ENCODE measurements at regions not wholly inside any gene's neighbourhood (a gene's known extent, or its start where the extent isn't known, plus 50 kb on each side); places are given as distances from the start of the nearest gene placed in this dataset.

DNA sequence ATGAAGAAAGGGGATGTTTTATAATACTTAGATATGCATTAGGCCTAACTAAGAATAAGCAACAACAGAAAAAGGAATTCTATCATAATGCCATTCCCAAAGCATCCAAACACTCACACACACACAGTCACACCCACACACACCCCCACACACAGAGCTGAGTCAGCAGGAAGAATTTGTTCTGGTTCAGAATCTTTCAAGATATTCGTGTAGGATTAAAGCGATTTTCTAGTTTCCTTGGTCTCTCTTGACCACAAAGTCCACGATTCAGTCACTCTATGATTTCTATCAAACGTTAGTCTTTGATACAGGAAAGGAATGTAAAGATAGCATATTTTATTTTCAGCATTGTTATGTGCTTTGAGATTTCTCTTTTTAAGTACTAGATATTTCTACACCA, 382.6 kb upstream of the DCN start:
- DNase-seq, result no peak

DNA sequence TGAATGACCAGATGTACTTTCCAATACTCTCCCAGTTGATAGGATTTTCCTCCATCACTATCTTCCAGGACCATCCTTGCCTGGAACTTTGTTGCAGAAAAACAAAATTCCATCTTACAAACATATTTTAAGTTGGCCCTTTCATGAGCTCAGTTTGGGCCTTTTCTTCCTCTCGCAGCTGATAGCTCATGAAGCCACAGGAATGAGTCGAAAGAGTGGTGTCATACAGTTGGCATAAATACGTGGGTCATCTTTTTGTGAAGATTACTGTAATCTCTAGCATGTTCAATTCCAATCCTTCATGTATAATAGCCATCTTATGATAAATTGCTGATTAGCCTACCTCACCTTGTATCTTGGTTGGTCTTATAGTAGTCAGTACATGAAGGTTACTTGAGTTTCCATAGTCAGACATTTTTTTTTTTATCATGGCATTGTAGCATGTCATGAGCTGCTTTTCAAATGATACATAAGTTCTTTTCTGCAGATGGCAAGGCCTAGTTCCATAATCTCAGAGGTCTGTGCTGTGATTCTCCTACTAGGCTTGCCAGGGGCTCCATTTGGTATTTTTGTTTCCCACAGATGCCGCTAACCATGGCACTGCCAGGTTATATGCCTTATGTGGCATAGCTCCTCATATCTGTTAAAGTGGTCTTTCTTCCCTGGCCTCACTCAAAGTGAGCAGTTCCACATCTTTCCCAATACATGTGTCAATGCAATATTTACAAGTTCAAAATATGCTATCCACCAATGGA, 380.6 kb upstream of the DCN start:
- DNase-seq, result no peak

DNA sequence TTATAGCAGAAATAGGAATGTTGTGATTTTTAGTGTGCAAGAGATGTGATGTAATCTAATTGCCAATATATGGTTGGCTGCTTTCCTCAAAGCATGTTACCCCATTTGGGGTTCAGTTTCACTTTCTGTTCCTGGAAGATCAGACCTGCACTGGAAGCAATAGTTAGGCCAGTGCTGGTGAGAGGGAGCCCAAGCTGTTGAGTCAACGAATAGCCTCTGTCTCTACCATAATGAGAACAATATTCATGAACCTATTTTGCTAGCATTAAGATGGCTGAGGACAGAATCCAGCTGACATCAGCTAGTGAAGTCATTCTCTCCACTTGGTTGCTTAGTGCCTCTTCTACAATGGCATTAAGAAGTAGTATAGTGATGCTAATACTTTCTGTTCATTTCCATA, 379.9 kb upstream of the DCN start:
- no peak for DNase-seq

DNA sequence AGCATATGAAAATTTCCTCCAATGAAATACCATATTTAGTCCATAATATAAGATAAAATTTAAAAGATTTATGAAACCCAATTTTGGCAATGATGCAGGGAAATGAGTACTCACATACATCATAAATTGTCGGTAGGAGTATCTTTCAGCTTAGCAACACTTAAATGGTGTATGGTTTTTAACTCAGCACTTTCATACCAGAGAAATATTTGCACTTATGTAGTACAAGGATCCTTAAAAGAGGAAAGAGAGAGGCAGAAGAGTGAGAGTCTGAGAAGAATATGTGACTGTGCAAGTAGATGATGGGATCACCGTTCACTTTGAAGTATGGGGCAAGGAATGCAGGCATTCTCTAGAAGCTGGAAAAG, 379.3 kb upstream of the DCN start:
- DNase-seq, result no peak

DNA sequence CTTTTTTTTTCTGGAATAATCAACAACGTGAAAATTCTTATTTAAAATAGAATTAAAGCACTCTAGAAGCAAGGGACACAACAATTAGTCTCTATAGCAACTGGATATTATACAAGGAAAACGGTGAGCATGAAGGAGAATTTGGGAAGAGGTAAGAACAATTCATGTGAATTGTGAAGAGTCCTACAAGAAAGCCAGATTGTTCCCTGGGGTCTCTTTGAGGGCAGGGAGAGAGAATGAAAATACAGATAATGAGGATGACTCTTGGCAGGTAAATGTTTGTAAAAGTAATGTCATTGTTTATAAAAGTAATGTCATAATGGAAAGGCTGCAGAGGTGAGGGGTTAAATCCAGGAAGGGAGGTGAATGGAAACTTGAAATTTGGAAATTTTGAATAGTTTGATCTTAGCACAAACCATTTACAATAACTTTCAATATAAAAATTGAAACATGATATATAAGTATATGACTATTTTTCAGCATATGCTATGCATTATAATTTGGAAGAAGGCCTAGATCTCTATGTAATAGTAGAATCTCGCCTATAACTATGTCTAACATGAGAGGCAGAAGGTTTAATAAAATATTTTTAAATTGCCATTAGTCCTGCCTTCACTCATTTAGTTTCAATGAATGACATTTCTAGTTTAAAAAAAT, 378.8 kb upstream of the DCN start:
- no peak for DNase-seq

DNA sequence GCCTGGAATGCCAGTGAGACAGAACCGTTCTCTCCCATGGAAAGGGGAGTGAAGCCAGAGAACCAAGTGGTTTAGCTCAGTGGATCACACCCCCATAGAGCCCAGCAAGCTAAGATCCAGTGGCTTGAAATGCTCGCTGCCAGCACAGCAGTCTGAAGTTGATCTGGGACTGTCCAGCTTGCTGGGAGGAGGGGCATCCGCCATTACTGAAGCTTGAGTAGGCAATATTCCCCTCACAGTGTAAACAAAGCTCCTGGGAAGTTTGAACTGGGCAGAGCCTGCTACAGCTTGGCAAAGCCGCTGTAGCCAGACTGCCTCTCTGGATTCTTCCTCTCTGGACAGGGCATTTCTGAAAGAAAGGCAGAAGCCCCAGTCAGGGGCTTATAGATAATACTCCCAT, 374.3 kb upstream of the DCN start:
- DNase-seq, result no peak

DNA sequence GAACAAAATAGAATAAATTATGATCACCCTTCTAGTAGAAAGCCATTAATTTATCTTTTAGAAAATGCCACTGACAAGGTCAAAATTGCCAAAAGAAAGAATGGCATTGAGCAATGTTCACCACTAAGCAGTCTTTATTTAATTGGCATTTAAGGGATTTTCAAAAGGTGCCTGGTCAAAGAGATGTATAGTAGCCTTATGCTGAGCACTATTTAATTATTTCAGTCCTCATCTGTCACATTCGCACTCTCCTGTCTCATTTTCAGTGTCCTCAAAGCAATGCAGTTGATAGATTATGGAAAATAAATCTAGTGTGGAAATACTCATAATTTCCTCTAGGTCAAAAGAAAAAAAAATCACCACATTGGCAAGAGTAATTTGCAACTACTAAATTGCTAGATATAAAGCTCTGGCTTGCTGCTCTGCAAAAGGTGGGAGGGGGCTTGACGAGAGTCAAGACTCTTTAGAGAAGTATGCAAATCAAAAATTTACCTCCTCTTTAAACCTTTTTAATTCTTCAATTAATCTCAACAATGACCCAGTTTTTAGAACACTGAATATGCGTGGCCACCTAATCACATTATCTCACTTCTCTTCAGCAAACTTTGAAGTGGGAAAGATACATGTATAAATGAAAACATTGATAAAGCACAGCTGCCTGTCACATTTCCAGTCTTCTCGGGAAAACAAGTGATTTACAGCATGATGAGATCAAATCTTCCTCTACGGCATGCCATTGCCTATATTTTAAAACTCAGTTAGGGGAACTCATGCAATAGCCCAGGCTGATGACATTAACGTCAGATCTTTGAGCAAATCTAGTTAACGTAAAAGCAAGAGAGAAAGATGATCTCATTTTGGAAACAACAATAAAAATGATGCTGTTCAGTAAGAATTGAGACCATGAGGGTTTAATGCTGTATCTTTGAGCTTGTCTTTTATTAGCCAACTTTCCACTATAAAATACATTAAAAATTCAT, 373.1 kb upstream of the DCN start:
- DNase-seq, result no peak

DNA sequence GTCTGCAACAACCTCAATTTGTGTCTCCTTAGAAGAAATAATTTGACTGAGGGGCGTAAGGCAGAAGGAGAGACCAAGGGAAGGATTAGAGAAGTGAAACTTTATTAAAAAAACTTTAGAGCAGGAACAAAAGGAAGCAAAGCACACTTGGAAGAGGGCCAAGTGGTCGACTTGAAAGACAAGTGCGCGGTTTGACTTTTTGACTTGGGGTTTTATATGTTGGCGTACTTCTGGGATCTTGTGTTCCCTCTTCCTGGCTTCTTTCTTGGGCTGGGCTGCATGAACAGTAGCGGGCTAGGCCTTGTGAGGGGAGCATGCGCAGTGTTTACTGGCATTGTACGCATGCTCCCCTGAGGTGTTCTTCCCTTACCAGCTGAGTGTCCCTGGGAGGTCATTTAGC, 369.3 kb upstream of the DCN start:
- no peak for DNase-seq

DNA sequence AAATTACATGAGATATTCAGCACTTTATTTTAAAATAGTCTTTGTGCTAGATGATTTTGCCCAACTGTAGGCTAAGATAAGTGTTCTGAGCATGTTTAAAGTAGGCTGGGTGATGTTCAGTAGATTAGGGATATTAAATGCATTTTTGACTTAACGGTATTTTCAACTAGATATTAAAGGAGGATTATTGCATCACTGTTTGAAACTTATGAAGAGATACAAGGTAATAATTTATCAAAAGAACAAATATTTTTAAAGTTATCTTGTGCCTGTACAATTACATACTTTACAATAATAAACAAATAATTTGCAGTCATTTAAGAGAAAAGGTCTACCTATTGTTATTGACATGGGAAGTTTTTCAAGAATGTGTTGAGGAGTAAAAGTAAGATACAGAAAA, 368.6 kb upstream of the DCN start:
- DNase-seq, result no peak

DNA sequence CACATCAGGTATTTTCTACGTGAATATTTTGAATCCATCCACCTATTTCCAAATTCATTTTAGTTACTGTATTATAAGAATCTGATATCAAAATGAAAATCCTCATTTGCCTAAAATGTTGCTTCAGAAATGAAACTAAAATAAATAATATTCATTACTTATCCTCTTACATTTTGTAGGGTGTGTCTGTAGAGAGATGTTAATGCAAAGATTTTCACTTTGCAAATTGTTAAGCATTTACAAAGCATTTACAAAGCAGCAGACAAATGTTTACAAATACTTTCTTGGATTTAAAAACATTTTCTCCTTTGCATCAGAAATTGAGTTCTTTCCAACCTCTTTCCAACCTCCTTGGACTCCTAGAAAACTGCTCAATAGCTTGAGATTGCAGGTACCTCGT, 360.0 kb upstream of the DCN start:
- DNase-seq, result no peak

DNA sequence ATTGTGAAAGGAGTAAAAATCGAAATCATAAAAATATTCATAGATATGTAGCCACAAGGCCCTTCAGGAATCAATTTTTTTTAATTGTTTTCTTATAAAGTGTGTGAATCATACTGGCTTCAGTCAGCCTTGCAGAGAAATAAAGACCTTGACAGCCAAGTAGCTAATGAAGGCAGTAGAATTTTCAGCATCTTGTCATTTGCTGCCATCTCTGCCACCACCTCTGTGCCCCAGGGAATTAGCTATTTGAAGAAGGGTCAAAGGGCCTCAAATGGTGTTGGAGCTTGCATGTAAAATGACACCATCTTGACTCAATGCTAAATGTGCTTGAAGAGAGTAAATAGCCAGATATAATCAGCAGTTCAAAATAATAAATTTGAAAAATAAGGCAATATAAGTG, 359.4 kb upstream of the DCN start:
- DNase-seq, result no peak

DNA sequence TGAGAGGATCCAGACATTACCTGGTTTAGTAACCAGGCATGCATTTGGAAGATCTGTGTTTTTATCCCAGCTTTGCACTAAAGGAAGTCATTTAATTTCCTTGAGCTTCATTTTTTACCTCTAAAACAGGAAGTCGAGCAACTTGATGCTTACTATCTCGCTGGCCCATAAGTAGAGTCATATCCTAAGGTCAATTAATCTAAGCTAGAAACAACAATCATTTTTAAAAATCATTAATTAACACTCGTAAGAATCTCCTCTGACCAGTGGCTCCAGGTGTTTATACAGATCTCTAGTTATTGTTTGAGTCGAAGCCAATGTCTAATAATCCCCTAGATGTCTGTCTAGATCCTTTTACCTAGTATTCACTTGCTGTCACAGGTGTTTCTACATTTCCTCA, 355.8 kb upstream of the DCN start:
- no peak for DNase-seq

DNA sequence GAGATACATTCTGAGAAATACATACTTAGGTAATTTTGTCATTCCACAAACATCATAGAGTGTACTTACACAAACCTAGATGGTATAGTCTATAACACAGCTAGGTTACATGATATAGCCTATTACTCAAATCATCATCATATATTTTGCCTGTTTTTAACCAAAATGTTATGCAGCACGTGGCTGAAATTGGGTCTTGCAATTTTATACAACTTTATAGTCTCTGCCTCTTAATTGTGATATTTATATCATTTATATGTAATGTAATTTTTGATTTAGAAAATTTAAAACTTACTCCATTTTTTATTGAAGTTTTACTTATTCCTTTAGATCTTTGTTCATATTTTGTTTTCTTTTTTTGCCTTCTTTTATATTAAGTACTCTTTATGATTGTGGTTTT, 350.7 kb upstream of the DCN start:
- DNase-seq, result no peak

DNA sequence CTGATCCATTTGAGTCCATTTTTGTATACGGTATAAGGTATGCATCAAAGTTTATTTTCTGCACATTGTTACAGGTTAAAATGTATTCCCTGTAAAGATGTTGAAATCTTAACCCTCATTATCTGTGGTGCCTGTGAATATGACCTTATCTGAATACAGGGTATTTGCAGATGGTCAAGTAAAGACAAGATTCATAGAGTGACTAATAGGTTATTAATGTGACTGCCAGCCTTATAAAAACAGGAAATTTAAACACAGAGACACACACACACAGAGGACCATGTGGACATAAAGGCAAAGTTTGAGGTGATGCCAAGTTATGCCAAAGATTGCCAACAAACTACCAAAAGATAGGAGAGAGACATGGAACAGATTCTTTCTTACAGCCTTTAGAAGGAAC, 347.2 kb upstream of the DCN start:
- no peak for DNase-seq

DNA sequence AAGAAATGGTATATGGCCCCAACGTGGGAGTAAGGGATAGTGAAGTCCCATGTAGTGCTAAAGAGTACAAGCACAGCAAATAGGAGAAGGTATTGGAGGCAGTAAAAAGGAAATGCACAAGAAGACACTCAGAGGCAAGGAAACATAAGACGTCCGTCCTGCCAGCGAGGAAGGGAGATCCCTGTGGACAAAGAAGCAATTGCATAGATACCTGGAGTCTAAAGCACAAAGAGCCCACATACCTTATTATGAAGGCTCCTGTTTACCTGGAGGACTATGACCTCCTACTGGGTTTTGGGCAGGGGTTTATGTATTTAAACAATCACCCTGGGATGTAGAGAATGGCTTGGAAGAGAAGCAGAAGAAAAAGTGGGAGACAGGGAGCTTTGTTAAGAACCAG, 341.2 kb upstream of the DCN start:
- no peak for DNase-seq

DNA sequence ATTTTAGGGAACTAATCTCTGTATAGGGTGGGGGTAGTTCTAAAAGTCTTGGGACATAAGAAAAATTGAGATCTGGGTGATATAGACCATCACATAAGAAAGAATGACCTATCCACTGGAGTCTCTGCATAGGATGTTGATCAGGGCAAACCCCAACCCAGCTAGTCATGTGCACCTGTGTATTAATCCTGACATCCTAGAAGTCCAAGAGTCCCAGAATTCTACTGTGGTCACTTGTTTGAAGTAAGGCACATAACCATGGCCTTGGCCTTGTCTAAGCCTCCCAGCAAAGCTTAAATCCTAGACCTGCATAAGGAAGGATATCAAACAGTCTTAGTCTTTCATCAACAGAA, 334.1 kb upstream of the DCN start:
- DNase-seq, result no peak

DNA sequence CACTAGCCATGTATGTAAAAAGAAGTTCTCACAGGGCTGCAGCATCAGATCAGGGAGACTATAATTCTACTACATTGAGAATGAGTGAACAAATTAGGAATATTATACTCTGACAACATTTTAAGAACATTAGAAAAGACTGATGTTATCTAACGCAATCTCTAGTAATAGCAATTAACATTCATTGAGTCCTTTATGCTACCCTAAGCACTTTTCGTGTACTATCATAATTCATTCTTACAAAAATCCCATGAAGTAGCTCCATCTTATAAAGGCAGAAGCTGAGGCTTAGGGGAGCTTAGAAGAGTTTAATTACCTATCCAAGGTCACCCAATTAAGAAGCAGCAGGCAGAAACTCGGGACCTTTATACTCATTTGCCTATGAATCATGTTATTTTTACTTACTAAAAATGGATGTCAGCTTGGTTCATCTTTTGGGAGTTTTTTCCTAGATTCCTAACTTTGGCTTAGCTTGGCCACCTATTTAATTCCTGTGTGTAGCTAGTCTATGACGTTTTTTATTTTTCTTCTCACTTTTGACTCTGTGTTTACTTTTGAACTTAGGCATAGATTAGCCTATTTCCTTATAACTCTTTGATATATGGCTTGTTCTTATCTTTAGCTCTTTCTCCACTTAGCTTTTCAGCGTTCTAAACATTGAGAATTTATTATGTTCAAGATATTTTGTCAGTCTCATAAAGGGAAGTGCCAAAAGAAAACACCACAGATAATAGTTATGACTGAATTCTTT, 333.5 kb upstream of the DCN start:
- DNase-seq, result no peak

DNA sequence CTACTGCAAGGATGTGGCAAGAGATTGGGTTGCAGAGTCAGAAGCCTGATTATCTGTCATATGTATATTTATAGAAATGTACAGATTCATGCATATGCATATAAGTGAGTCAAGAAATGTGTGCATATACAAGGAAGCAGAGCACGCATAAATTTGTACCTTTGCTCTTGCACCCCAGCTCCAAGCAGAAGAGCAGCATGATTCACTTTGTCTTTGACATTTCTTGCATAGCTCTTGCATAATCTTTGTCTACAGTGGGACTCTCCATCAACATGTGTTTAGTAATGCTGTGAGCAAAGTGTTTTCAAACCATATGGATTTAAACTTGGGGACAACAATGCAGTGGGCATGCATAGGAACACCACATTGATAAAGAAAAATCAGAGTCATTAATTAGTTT, 330.7 kb upstream of the DCN start:
- no peak for DNase-seq

DNA sequence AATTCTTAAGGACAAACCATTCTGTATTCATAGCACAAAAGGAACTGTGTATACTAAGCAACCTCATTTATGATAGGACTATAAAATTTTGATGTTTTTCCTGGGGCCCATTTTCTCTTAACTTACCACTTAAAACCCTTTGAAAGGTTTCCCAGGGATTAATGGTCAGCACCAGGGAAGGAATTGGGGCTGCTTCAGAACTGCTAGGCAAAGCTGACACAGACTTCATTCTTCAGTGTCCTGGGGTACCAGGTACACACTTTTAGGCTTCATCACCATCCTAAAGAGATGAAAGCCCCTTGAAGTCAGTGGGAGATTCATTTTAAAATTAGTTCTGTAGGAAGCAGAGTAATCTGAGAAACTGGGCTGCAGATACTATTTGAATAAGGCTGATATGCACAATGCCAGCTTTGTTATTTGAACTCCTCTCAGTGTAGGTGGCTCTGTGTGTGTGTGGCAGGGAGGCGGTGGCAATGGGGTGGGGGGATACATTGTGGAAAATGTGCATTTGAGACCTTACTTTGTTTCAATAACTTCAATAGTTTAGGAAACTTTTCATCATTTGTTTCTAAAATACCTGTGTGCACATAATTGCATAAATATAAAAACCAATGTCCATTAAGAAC, 329.3 kb upstream of the DCN start:
- no peak for DNase-seq

DNA sequence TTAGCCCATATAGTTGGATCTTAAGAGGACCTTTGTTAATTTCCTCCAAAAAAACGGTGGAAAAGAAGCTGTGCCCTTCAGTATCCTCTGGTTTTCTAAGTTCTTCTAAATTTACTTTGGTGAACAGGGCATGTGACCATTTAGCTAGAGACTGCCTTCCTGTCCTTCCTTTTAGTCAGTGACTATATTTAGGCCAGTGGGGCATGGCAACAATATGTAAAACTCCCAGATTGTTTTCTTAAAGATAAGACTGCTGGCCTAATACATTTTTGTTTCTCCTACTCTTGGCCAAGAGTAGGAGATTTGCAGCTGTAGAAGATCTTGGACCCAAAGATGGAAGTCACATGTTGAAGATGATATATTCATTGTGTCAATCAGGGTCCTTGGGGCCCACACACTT, 325.1 kb upstream of the DCN start:
- DNase-seq, result no peak

DNA sequence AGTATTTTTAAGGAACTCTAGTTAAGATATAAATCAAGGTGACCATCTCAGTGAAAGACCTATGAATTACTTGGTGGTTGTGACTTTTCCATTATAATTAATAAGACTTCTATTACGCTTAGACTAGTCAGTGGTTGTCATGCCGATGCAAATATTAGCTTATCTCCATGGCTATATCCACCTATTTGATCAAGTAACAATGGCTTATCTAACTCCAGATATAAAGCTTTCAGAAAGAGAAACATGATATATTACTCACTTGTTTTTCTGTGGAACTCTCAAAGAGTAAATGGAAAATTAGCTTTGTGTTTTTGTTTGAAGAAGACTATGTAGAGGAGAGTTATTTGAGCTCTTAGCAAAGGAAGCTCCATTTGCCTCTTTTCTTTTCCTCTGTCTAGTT, 323.8 kb upstream of the DCN start:
- no peak for DNase-seq

DNA sequence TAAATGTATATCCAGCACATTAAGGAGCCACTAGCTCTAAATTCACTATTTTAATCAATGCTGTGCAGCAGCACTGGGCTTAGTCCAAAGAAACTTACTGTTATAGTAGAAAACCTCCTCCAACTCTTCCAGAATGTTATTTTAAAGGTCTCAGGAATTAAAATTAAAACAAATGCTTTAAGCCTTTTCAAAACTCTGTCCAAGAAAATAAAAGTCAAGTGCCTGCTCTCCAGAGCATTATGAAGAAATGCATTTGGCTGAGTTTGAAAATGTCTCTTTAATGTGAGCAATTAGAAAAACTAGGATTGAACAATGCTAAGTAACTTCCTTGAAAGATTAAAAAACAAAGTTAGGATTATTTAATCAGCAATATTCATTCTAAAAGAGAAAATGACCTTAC, 322.4 kb upstream of the DCN start:
- DNase-seq, result no peak

DNA sequence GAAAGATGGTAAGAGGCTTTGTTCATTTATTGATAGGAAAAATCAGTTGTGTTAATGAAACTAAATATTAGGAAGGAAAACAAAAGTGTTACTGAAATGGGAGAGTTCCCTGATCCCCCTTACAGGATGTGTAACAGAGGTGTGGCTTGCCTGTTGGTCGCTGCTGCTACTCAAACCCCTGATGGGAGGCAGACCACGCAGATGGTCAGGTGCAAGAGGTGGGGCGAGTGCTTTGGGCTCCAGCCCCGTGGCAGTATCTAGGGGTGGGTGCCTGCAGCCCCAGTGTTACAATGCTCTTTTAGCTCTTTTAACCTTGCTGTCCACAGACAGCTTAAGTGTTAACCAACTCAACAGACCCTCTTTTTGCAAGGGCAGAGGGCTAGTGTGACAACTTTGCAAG, 319.6 kb upstream of the DCN start:
- no peak for DNase-seq
